HG02943 (cell line): ENCODE measurements at regions not wholly inside any gene's neighbourhood (a gene's known extent, or its start where the extent isn't known, plus 50 kb on each side); places are given as distances from the start of the nearest gene placed in this dataset.

ENCODE experiments used
- ATAC-seq: cut with Tn5 transposase; IDR thresholded peaks from one replicate; pipeline ENCODE4 v1.9.1; 2021; ENCODE audit warnings: mild to moderate bottlenecking, low read depth, moderate library complexity; ENCODE audit not compliant: unreplicated experiment

DNA sequence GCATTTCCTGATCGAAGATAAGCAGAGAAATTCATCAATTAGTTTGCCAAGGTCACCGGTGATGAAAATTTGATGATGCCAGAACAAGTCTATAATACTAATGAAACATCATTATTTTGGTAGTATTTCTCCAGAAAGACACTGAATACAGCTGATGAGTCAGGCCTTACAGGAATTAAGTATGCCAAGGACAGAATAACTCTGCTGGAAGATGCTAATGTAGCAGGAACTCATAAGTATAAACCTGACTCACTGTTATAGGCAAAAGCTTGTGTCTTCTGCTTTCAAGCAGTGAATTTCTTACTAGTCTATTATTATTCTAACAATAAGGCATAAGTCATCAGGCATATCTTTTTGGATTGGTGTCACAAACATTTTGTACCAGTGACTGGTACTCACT, 1825.1 kb upstream of the IGFBP7 start:
- no peak for ATAC-seq

DNA sequence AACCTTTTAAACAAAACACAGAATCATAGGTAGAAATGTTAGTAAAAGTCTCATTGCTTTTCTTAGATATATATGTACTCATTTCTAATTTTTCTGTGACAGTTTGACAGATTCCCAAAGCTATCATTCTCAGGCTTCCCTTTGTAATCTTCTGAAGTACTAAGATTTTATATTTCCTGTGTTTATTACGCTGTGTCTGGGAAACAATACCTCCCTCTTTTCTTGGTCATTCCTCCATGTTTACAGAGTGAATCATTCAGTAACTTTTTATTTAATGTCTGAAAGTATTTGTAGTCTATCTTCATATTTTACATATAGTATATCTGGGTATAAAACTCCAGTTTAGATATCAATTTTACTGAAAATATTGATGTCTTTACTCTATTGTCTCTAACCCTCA, 1826.3 kb upstream of the IGFBP7 start:
- ATAC-seq = no peak

DNA sequence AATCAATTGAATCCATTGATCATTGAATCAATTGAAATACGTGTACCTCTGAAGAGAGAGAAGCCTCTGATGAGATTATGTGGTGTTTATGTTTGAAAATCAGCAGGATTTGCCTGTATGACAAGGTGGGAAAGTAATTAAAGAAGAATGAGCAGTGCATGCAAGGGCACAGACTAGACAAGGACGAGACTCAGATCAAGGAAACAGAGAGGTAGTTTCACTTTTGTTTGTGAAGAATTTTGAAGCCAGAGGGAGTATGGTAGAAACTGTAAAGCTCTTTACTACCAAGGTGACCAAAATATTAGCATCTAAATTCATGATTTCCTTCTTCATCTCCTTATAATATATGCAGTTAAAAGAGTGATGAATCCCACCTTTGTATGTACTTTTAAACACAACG, 1830.0 kb upstream of the IGFBP7 start:
- no peak for ATAC-seq

DNA sequence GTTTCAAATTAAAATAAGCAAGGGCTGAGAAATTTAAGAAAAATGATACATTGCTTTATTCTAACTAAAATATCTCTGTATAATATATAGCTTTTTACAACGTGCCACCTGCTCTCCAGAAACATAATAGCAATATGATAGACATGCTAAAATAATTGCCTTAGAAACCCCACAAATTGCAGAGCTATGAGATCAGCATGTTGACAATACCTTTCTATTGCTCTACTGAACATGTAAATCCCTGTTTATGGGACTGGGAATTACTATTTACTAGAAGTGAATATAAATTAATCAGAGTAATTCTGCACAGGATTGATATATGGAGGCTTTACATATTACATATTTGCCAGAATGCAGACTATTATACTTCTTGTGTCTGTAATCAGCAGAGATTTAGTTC, 1831.1 kb upstream of the IGFBP7 start:
- ATAC-seq = no peak

DNA sequence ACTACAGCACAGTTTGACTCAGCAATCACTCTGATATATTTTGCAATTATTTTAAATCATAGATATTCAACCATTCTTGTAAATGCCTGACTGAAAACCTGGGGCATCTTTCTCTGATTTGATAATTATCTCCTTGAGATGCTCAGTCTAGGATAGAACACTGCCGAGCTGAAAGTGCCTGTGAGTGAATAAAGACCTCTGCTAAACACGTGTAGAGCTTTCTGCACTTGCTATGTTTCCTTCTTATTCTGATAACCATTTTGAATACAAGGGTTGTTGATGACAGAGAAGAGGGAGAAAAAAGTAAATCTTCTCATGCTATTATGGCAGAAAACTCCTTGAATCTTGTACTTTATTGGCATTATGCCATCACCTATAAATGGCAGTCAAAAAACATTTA, 1843.4 kb upstream of the IGFBP7 start:
- no peak for ATAC-seq

DNA sequence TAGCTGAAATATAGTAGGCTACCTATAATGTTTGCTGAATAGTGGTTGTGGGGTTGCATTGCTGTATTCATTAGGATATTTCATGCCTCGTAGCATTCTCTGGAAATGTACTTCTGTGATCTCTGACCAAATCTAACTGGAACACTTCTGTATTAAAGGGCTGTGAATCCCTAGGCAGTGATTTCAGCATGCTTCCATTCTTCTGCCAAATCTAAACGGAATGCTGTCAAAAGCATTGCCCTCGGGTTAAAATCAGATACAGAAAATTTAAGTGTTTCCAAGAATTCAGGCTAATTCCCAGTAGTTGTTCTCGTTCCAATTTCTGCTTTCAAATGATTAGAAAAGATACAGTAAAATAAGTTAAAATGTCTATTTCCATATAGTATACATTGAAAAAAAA, 1847.5 kb upstream of the IGFBP7 start:
- ATAC-seq = no peak

DNA sequence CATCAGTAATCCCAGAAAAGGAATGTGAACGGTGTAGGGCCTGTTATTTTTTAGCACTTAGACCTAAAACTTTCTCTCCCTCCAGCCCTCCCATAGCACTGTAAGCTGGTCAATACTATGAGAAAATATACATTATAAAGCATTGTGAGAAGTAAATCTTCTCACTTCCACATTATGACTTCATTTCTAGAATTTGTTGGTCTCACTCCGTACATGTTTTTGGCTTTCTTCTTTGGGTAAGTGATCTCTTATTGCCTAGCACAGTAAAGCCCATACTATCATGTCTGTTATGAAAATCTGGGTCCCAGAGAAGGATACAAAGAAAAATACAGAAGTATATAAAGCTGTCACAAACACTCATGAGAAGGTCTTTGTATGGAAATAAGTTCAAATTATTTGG, 1851.1 kb upstream of the IGFBP7 start:
- no peak for ATAC-seq

DNA sequence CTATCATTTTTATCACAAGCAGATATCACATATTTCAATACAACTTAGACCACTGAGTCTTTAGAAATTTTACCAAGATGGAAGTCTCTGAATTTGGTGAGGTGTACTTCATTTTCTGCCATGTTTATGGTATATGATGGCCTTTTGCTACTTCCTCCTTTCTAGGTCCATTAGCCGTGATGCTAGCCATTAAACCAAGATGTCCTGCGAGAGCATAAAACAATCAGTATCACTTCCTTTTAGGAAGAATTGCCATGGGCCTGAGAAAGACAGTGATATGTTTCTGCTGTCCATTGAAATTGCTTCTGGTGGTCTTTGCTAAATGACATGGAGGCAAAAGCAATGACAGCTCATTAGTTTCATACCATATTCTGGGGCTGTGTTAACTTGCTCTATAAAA, 1851.7 kb upstream of the IGFBP7 start:
- no peak for ATAC-seq

DNA sequence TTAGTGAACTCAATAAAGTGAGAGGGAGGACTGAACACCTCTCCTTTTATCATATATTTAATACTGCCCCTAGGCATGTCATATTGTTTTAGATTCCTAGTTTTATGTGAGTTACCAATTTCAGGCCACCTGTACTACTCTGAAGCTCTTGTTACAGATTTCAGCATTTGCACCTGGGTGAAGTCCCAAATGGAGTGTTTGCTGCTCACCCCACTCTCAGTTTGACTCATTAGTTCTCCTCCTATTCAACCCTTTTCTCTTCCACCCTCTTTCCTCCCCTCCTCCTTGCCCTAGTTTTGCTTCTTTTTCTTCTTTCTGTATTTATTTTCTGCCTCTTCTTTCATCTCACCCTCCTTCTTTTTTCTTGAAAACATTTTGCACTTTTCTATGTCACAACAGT, 1852.2 kb upstream of the IGFBP7 start:
- no peak for ATAC-seq

DNA sequence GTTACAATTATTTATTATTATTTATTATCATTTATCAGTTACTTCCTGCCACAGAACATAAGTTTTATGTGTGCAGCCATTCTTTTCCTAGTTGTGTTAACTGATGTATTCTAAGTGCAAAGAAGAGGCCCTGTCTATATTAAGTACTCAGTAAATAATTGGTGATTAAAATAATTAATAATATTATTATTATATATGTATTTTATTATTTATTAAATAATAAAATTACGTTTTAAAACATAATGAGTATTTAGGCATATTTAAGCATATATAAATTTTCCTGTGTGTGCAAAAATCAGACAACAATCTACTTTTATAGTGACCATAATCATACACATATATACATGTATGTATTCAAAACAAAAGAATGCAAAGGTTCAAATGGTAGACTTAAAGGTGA, 1871.6 kb upstream of the IGFBP7 start:
- ATAC-seq = no peak

DNA sequence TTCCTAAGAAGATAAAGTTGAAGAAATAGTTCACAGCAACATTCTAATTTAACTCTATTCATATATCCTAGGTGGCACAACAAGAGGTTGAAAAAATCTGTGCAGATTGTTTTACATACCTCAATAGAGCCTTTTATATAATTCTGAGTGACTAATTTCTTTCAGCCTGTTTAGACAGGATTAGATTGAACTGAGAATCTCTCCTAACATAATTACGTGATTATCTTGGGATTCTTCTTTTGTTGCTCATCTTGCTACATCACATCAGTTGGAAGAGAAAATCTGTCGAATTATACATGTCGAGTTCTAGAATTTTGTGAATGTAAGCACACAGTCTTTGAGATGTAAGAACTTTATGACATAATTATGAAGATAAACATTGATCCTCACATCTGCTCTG, 1873.7 kb upstream of the IGFBP7 start:
- no peak for ATAC-seq

DNA sequence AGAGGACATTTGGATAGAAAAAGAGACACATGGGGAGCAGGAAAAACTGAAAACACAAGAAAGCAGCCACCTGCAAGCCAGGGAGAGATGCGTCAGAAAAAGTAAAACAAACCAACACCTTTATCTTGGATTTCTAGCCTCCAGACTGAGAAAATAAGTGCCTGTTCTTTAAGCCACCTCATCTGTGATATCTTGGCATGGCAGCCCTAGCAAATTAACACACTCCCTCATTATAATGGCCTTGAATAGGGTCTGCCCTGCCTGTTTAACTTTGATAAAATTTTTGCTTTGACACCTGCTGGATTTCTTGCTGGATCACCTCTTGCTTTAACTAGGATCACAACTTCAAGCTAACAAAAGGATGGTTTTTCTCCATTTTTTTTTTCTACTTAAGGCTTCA, 1892.0 kb upstream of the IGFBP7 start:
- no peak for ATAC-seq

DNA sequence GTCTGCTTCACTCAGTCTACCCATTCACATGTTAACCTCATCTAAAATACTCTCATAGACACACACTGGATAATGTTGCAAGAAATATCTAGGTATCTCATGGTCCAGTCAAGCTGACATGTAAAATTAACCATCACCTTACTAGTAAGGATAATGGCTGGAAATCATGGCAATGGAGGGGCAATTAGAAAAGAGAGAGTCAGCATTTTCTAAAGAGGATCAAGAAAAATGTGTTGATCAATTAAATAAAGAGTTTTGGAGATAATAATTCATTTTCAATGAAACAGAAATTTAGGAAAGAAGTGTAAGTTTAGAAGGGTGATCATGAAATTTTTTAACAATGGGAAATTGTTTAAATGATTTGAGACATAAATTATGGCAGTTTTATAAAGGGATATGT, 1914.1 kb upstream of the IGFBP7 start:
- ATAC-seq = no peak

DNA sequence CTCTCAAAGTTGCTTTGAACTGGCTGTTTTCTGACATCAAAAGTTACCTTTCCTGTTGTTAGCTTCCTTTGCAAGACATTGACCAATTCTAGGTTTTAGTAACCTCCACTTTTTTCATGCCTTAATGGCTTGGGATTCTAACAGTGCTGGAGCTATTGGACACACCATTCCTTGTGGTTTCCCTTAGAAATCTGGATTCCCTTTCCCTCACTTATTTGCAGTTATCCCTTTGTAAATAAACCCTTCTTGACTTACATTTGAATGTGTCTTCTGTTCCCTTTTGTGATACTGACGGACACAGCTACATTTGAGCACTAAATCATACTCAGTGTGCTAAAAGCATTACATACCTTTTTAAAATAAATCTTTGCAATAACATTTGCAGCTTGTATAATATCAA, 1927.6 kb upstream of the IGFBP7 start:
- ATAC-seq = no peak

DNA sequence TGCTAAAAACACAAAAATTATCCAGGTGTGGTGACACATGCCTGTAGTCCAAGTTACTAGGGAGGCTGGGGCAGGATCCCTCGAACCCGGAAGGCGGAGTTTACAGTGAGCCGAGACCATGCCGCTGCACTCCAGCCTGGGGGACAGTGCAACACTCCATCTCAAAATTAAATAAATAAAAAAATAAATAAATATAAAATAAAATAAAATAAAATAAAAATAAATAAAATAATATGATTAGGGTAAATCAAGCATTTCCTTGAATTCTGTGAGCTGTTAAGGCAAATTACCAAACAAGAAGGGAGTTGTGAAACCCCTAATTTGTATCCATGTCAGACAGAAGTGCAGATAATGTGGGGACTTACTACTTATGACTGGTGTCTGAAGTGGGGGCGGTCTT, 1928.9 kb upstream of the IGFBP7 start:
- ATAC-seq = no peak

DNA sequence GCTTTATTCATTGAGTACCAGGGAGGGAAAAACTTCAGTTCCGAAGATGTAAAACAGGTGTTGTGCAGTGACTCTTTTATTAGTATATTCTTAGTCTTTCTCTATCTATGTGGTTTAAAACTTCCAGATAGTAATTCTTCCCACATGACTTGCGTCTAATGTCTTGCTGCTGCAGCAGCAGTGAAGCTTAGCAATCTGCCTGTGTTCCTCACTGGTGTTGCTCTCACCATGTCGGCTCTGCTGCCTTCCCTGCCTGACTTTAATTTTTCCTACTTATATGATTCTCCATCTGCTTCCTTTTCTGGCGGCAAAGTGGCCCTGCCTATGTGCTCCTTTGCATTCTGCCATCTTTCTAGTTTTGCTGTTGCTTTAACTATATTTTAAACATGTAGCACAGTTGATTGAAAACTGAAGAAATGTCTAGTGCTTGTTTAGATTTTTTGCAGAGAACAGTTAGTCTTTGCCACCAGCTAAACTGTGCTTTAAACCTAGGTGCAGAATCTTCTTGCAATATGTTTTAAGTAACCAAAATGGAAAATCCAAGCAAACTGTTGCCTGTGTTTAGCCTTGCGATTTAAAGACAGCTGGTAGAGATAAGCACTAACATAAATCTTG, 1934.2 kb upstream of the IGFBP7 start:
- ATAC-seq = no peak

DNA sequence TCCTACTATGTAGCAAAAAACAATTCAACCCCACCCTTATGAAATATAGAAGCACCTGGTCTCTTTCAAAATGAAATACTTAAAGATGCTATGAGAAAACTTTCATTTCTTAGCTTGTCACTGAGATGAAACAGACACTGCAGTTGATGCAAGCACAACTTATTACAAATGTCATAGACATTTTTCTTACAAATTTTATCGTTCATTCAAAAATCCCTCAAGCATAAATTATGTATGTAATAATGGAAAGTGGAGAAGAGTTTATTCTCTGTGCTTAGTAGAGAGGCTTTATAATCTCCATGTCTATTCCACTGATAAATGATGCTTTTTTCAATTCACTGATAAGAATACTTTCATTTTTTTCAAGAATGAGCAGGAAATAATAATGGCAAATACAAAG, 1943.9 kb upstream of the IGFBP7 start:
- no peak for ATAC-seq

DNA sequence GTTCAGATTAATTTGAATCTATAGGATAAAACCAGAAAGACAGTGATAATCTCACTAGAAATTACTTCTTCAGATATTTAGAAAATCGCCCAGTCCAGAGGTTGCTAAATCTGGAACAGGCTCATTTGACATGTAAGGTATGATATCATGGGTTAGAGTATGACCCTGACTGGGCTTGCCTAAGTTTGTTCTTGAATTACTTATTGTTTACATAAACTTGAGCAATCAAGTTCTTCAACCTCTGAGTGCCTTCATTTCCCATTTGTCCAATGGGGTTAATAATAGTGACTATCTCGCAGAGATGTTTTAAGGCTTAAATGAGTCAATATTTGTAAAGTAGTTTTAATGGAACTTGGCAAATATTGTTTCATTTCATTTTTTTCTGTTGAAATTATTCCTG, 1947.6 kb upstream of the IGFBP7 start:
- no peak for ATAC-seq

DNA sequence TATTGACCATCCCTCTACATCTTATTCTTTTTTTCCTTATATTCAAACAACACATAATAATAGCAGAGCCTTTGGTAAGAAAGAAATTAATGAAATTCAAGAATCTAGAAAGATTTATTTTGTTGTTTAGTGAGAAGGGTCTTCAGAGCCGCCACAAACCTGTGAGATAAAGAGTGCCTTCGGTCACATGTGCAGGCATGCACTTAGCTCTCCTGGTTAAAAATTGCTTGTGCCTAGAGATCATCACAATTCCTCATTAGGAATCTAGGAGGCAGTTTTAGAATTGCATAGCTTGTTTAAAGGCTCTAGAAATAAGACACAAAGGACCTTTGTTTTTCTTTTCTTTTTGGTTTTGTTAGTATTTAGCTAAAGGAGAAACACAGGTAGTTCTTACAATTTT, 1948.4 kb upstream of the IGFBP7 start:
- no peak for ATAC-seq

DNA sequence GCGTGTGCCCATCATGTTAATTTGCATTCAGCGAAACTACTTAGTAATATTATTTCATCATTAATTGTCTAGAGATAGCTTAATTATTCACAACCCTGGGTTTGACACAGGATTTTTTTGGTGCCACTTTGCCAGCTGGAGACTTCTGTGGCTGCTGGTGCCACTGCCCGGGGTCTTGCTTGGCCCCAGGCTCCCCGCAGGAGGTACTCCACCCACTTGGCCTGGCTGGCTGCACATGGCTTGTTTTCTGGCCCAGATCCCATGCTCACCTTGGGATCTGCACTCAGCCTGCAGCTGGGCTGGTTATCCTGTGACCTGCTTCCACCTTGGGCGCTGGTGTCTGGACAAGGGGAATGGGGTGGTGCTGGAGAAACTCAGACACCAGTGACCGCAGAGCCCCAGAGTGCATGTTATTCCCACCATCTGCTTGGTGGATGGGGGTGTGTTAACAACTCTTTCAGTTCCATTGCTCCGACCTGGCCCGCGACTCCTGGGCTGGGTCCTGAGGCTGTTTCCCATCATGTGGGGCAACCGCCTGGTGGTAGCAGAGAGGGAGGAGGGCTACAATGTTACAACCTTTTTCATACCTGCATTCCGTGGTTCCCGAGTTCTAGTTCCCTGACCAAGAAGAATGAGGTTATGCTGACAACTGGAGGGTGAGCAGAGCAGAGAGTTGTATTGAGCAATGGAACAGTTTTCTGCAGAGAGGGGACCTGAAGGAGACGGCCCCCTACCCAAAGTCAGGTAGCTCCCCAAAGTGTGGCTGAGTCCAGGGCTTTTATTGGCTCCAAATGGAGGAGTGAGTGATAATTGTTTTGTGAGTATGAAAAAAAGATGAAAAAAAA, 1950.0 kb upstream of the IGFBP7 start:
- no peak for ATAC-seq

DNA sequence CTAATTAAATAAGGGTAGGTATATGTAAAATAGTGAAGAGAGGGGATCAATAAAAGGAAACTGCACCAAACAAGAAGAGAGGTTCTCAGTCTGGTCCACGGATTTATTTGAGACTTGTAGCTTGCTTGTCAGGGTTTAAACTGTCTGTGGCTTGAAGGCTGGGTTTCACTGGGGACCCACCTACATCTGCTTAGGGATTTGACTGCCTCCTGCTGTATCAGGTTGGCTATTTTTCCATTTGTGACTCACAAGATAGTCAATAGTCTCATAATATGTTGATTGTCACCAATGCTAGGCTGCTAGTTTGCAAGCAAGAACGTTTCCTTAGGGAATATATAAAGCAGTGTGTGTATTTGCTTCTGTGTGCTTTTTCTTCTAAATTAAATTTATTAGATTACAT, 1950.7 kb upstream of the IGFBP7 start:
- ATAC-seq = no peak

DNA sequence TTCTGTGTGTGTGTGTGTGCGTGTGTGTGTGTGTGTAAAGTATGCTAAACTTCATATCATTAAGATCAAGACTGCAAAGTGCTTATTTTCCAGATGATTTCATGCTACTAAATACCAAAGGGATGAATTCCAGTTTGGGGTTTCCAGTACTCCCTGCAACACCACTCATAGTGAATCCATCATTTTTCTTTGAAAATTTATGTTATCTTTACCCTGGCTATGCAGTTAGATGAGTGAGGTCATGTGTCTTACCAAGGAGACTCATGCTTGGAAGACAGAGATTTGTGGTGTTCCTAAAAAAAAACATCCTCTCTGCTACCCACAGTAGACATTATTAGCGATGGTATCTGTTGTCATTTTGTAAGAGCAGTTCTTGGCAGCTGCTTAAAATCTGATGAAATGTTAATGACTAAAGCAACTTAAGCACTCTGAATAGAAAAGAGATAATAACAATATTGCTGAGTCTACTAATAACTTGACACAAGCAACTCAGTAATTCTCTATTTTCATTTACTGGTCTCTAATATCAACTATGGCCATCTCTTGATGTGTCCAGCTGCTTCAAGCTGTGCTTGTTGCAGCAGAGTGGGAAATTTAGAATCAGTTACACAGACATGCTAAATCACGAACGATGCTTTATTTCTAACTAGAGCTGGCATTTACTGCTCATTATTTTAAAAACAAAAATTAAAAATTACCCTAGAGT, 1953.0 kb upstream of the IGFBP7 start:
- ATAC-seq = no peak
